Heart left ventricle (tissue), 16 donors: ENCODE measurements at regions not wholly inside any gene's neighbourhood (a gene's known extent, or its start where the extent isn't known, plus 50 kb on each side); places are given as distances from the start of the nearest gene placed in this dataset.
"Not testable (repeated sequence)": the region's sequence is repeated elsewhere in the genome, so short reads cannot be mapped to it uniquely, and the experiment has no call there.

Source experiments
- ATAC-seq, 4 donors: fragments of 200-7000 bp; cut with Tn5 transposase; one replicate each; pipeline ENCODE4 v1.9.1; 2020 to 2022; ENCODE audit warnings: moderate library complexity in 4 of 4, mild to moderate bottlenecking in 3 of 4, moderate number of reproducible peaks in 1 of 4
- DNase-seq, 5 donors: peaks; one replicate each; pipeline ENCODE4 v3.0.0-alpha.2; 2020
- H3K27ac ChIP-seq, 12 donors: fragments of 200-600 bp; sonication (generic) in 4 of 12; one replicate each; pipeline versions ENCODE4 v1.5.0 to v1.8.0; 2016 to 2022; ENCODE audit warnings: mild to moderate bottlenecking in 2 of 12
- H3K27me3 ChIP-seq, 9 donors: fragments of 200-600 bp; sonication (generic) in 2 of 9; one replicate each; pipeline versions ENCODE4 v1.5.1 to v1.8.0; 2016 to 2022; ENCODE audit warnings: mild to moderate bottlenecking in 3 of 9
- H3K36me3 ChIP-seq, 9 donors: fragments of 200-600 bp; sonication (generic) in 2 of 9; one replicate each; pipeline versions ENCODE4 v1.5.0 to v1.8.0; 2018 to 2022; ENCODE audit warnings: mild to moderate bottlenecking in 2 of 9
- H3K4me1 ChIP-seq, 12 donors: fragments of 200-600 bp; sonication (generic) in 4 of 12; one replicate each; pipeline versions ENCODE4 v1.5.0 to v1.8.0; 2016 to 2022; ENCODE audit warnings: mild to moderate bottlenecking in 3 of 12
- H3K4me3 ChIP-seq, 12 donors: fragments of 200-600 bp; sonication (generic) in 4 of 12; one replicate each; pipeline versions ENCODE4 v1.5.0 to v1.8.0; 2017 to 2022; ENCODE audit warnings: mild to moderate bottlenecking in 9 of 12, moderate library complexity in 4 of 12
- H3K9me3 ChIP-seq, 12 donors: fragments of 200-600 bp; sonication (generic) in 4 of 12; one replicate each; pipeline versions ENCODE4 v1.5.0 to v1.8.0; 2016 to 2022; ENCODE audit warnings: mild to moderate bottlenecking in 1 of 12
- POLR2A ChIP-seq, 2 donors: fragments of 450-650 bp; IDR thresholded peaks; one replicate each; pipeline ENCODE4 v1.6.1; 2017; ENCODE audit warnings: antibody characterized with exemption in 2 of 2, mild to moderate bottlenecking in 2 of 2, moderate library complexity in 2 of 2
- whole genome bisulfite sequencing, 4 donors: extraction: QIAGEN DNeasy Blood & Tissue Kit in 2 of 4; methylation state at CpG; one replicate each; pipeline versions ENCODE4 v1.1.5 to v1.1.7; 2013 to 2018; 5-methylcytosine and 5-hydroxymethylcytosine counted together
- intact Hi-C, 10 donors: fragments of 100-400 bp; cut with DNase I; formaldehyde crosslinking; loops; one replicate each; pipeline versions ENCODE4 v1.11.1 to v1.14.2; 2022
- TF ChIP-seq, protein P1 (sequence below), 12 donors: fragments of 200-600 bp; sonication (generic) in 4 of 12; IDR thresholded peaks; one replicate each; pipeline versions ENCODE4 v1.5.0 to v1.8.0; 2018 to 2022; ENCODE audit warnings: antibody characterized with exemption in 12 of 12, mild to moderate bottlenecking in 5 of 12
- donor health status: ischemic (EF 13 %, LVEDD 7.1; RV severe dilation, severe dysfunction).
- donor health status: healthy with polysubstance abuse.
- donor health status: DM: no; HTN: yes; CAD: no.
- donor health status: DM: no; HTN: no; CAD: no.
- donor health status: ischemic (EF 25% LVEDD 6.9; RV normal size, moderate dysfunction).
- donor health status: ischemic (EF 25% LVEDD 5.7; RV mildly dilated, moderate dysfunction).
- donor health status: healthy.
- donor health status: DM: yes; HTN: yes; CAD: no.
- donor health status: ischemic (EF 35%, LVEDD 5.7; RV mildly dilated, moderate dysfunction).
- donor health status: nonischemic (EF 11% LVEDD 7.7; RV severe dilation, severe dysfunction).
- donor health status: DM: yes; HTN: yes; CAD: no.
- donor health status: PGD.
- donor health status: ischemic (EF 29% LVEDD 5.4; RV normal size, mild dysfunction).
- donor health status: nonischemic (EF 23%, LVEDD 6.1; RV moderate dilation, normal function).

DNA sequence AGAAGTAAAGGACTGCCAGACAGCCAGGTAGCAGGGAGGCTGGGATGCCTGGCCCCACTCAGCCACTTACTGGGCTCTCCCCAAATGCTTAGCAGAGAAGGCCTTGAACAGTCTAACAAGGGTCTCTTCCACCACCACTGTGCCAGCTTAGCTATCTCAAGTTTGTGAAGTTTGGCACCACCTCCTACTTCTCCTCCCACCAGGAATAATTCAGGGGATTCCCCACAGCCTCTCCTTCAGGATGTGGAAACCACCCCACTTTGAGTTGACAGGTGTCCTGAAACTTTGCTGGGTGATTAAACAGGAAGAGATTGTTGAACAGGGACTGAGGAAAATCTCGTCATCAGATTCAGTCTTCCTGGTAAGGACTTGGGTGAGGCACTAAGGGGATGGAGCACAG lies 59.4 kb upstream of the ATP1B1 start:
- Histone ChIP-seq H3K9me3 (no peaks in the 10 kb centered on the region), H3K27ac (no peak overlapping the region), H3K4me1 (peaks cover 0 to 33% (median 3%) of the 10 kb centered on the region in 12 donors), H3K27me3 (no peaks in the 10 kb centered on the region), H3K36me3 (no peaks in the 10 kb centered on the region), H3K4me3 (no peak overlapping the region)
- DNase-seq (no peak), ATAC-seq (no peak)
- intact Hi-C loops, result no loop called here
- WGBS, 4 donors, result 56 to 75% (median 73%) methylated on average over 1 of the region's 1 CpG
- TF ChIP-seq, protein P1, sequence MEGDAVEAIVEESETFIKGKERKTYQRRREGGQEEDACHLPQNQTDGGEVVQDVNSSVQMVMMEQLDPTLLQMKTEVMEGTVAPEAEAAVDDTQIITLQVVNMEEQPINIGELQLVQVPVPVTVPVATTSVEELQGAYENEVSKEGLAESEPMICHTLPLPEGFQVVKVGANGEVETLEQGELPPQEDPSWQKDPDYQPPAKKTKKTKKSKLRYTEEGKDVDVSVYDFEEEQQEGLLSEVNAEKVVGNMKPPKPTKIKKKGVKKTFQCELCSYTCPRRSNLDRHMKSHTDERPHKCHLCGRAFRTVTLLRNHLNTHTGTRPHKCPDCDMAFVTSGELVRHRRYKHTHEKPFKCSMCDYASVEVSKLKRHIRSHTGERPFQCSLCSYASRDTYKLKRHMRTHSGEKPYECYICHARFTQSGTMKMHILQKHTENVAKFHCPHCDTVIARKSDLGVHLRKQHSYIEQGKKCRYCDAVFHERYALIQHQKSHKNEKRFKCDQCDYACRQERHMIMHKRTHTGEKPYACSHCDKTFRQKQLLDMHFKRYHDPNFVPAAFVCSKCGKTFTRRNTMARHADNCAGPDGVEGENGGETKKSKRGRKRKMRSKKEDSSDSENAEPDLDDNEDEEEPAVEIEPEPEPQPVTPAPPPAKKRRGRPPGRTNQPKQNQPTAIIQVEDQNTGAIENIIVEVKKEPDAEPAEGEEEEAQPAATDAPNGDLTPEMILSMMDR (IDR thresholded peaks at IDR 0.05), result no peak
- TF ChIP-seq POLR2A (IDR thresholded peaks at IDR 0.05), result no peak

DNA sequence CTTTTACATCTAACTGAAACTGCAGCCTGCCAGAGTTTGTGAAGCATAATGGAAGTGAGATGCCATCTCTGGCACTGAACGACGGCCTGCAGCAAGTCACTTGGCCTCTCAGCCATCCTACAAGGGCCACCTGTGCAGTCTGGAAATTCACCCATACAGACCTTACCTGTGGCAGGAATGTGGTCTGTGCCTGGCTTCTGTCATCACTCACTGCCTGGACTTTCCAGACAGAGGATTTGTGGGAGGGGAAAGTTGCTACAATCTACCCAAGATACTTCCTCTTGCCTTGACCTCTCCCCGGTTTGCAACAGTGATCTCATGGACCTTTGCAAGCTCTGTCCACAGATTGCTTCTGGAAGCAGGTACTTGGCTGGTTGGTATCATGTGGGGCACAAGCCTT lies 58.4 kb upstream of the ATP1B1 start:
- H3K27me3 ChIP-seq, result no peaks in the 10 kb centered on the region
- DNase-seq (no peak), ATAC-seq (peak in 1 of 4 donors; percentile 27)
- intact Hi-C loops, result no loop called here
- TF ChIP-seq POLR2A (IDR thresholded peaks at IDR 0.05), result no peak
- TF ChIP-seq, protein P1 (IDR thresholded peaks at IDR 0.05), result no peak
- no peaks in the 10 kb centered on the region for H3K9me3 ChIP-seq
- H3K4me1 ChIP-seq, result peaks cover 0 to 38% (median 0%) of the 10 kb centered on the region in 12 donors
- no peak overlapping the region for H3K27ac ChIP-seq
- WGBS, 4 donors, result 74 to 85% (median 84%) methylated on average over 3 of the region's 3 CpGs
- no peaks in the 10 kb centered on the region for H3K36me3 ChIP-seq
- H3K4me3 ChIP-seq, result no peak overlapping the region

DNA sequence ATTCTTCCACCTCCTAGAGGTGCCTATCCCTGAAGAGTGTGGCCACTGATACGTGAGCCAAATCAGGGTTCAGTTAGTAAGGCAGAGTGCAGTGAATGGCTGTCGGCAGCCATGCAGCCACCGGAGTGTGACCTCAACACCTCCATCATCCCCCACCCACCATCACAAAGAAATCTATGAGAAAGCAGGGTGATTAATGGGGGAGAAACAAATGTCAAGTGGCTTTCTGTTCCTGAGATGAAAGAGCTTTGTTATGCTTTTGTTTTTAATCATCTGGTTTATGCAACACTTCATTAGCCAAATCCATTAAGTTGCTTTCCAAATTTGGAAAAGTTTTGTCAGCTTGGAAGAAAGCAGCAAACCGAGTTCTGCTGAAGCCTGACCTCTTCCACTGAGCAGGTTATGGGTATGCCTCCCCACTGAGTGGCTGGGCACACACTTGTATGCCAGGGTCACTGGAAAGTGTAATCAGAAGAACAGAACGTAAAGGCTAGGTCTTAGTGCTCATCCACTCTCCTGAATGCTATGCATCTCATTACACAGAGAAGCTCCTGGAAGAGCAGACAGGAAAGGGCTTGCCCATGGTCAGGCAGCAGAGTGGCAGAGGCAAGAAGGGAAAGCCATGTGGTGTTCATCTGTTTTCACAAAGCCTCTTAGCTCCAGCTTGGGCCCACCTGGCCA lies 57.1 kb upstream of the ATP1B1 start:
- H3K27ac ChIP-seq, result no peak overlapping the region
- intact Hi-C loops, result no loop called here

DNA sequence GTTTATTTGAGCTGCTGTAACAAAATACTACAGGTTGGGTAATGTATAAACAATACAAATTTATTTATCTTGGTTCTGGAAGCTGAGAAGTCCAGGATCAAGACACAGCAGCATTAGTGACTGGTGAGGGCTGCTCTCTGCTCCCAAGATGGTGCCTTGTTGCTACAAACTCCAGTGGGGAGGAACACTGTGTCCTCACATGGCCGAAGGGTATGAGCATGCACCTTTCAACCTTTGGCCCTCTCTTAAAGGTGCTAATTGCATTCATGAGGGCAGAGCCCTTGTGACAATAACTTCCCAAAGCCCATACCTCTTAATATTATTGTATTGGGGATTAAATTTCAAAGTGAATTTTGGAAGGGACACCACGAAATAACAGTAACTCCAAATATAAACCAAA lies 55.3 kb upstream of the ATP1B1 start:
- TF ChIP-seq, protein P1 (IDR thresholded peaks at IDR 0.05), result no peak
- no peak for TF ChIP-seq POLR2A (IDR thresholded peaks at IDR 0.05)
- WGBS, 4 donors, result 91 to 98% (median 93%) methylated on average over 2 of the region's 2 CpGs
- Histone ChIP-seq H3K27me3 (no peaks in the 10 kb centered on the region), H3K9me3 (no peaks in the 10 kb centered on the region), H3K4me1 (peaks cover 0 to 23% (median 0%) of the 10 kb centered on the region in 12 donors), H3K36me3 (no peaks in the 10 kb centered on the region), H3K27ac (no peak overlapping the region), H3K4me3 (no peak overlapping the region)
- intact Hi-C loops, result no loop called here
- no peak for ATAC-seq
- no peak for DNase-seq

More for the DNA sequence above, 57.1 kb upstream of the ATP1B1 start:
- ATAC-seq, result no peak
- Histone ChIP-seq H3K4me1 (peaks cover 0 to 31% (median 0%) of the 10 kb centered on the region in 12 donors), H3K27me3 (no peaks in the 10 kb centered on the region), H3K4me3 (no peak overlapping the region), H3K9me3 (no peaks in the 10 kb centered on the region), H3K36me3 (no peaks in the 10 kb centered on the region)
- TF ChIP-seq, protein P1 (IDR thresholded peaks at IDR 0.05), result no peak
- TF ChIP-seq POLR2A (IDR thresholded peaks at IDR 0.05), result no peak
- 77 to 89% (median 85%) methylated on average over 5 of the region's 5 CpGs for WGBS, 4 donors
- DNase-seq, result no peak

DNA sequence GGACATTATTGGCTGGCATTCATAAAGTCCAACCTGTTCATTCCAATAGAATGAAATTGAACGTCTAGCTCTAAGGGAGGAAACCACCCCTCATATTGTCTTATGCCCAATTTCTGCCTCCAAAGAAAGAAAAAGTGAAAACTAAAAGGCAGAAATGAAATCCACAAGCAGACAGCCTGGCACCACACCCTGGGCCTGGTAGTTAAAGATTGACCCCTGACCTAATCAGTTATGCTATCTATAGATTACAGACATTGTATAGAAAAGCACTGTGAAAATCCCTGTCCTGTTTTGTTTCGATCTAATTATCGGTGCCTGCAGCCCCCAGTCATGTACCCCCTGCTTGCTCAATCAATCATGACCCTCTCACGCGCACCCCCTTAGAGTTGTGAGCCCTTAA lies 54.3 kb upstream of the ATP1B1 start:
- DNase-seq, H3K27ac ChIP-seq, H3K36me3 ChIP-seq, H3K9me3 ChIP-seq, intact Hi-C loops, H3K27me3 ChIP-seq, ATAC-seq, H3K4me3 ChIP-seq: not testable (repeated sequence)
- 90 to 95% (median 93%) methylated on average over 5 of the region's 5 CpGs for WGBS, 4 donors
- H3K4me1 ChIP-seq, result peaks cover 0 to 23% (median 0%) of the 10 kb centered on the region in 12 donors
